NCI-H2227 treated with DMSO at 0.1 percent for 48 hours (cell line): ENCODE measurements at regions not wholly inside any gene's neighbourhood (a gene's known extent, or its start where the extent isn't known, plus 50 kb on each side); places are given as distances from the start of the nearest gene placed in this dataset.

Experiments used
- DNase-seq: peaks from one replicate; lab custom pipeline; 2025; lab: John Stamatoyannopoulos, UW

DNA sequence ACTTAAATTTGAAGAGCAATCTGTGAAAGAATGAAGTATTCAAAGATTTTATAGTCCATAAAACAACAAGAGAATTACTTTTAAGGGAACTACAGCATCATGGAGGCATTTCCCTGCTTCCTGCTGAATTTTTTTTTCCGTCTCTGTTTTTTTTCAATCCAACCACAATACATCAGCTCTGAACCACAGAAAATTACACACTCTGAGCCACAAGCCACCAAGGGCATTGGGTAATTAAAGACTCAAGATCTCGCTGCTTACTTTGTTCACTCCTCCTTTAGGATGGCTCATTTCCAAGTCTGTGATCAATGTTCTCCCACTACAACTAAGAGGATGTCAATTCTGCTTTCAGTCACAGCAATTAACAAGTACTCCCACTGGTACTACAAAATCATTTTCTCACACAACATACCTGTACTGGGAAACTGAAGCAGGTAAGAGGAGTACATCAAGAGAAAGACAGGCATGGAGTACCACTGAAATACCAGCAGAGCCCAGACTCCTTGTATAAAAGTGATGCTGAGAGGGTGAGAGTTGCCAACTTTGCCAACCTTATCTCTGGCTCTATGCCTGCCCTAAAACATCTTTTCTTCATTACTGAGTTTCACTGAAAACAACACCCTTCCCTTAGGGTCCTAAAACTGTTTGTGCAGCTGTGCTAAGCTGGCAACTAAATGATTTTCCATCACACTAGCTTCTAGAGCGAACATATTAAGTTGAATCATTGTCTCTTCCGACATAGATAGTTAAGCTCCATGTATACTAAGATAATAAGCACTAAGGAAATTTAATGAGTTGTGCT is 105.8 kb upstream of the MAGEB18 start:
- DNase-seq = no peak

DNA sequence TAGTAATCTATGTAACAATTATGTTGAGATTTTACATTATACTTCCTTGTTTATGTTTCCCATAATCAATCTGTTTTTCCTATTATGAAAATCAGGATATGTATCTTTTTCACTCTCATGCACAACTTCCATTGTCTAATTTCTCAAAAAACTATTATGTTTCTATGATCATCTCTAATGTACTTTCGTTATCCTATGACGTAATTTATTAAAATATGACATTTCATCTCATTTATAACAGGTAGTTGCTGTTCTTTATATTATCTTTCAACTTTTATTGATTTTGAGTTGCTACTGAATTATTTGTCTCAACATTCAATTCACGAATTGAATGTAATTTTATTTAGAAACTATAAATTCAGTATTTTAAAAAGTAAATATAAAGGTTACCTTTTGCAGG is 100.8 kb upstream of the MAGEB18 start:
- DNase-seq = no peak

DNA sequence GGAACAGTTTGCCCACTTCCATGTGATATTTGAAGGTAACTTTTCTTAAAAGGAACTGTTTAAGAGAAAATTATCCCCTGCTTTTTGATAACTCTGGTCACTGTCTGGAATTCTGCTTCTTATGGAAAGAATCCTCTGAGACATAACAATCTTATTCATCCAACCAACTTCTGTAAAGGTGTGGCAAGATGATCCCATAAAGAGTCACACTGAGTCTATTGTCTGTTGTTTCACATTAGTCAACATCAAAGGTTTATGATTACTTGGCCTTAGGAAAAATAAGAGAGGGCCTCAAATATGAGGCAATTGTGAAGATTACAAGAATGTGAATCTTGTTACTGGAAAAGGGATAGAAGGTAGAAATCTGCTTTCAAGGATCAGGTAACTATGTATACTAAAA is 88.0 kb upstream of the MAGEB18 start:
- no peak for DNase-seq

DNA sequence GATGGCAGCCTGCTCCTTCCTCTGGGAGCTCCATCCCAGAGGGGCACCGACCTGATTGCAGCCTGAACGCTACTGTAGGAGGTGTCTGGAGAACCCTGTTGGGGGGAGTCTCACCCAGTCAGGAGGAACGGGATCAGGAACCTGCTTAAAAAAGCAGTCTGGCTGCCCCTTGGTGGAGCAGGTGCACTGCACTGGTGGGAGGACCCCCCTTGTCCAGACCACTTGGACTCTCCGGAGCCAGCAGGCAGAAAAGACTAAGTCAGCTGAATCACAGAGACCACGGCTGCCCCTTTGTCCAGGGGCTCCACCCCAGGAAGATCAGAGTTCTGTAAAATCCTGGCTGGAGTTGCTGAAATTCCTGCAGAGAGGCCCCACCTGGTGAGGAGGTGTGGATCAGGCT is 67.3 kb upstream of the MAGEB18 start:
- no peak for DNase-seq

DNA sequence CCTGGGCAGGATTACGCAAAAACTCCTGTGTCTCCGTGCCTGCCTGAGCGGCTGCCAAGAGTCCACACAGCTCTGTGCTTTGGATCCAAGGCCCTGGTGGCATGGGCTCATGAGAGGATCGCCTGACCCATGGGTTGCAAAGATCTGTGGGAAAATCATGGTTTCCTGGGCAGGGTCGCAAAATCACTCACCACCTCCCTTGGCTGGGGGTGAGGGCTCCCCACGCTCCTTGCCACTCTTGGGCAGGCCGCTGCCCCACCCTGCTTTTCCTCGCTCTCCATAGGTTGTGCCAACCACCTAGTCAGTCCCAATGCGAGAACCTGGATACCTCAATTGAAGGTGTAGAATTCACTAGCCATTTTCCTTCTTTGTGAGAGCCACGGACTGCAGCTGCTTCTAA is 66.5 kb upstream of the MAGEB18 start:
- DNase-seq = no peak

DNA sequence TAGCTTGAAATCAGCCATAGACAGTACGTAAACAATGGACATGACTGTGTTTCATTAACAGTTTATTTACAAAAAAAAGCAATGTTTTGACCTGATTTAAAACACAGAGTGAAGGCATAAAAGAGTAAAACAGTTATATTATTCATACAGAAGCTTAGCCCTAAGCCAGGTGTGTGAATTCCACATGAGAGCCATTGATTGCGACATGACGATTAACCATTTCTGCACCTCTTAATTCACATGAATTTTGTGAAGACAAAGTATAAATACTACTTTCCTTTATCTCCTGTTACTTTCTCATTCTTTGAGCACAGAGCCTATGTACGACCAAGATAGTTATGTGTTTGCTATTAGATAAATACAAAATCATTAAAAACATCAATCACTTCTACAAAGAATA is 55.0 kb upstream of the MAGEB18 start:
- DNase-seq = no peak
